Neural cell (in vitro differentiated cells): ENCODE measurements at regions not wholly inside any gene's neighbourhood (a gene's known extent, or its start where the extent isn't known, plus 50 kb on each side); places are given as distances from the start of the nearest gene placed in this dataset.

Experiments used
- H2AFZ ChIP-seq: fragments of 200-600, 300-800 bp; sonication (generic), shearing (Covaris generic); 2 replicates; pipeline ENCODE4 v1.6.0; 2014; ENCODE audit warnings: low read depth, mild to moderate bottlenecking, antibody characterized with exemption, low read length, moderate library complexity
- H3F3A ChIP-seq: fragments of 200-600 bp; shearing (Covaris generic); 2 replicates; pipeline ENCODE4 v1.6.1; 2016; ENCODE audit warnings: mild to moderate bottlenecking, moderate library complexity, mixed read lengths, antibody characterized with exemption, low read length; ENCODE audit not compliant: insufficient read depth, poor library complexity, severe bottlenecking
- H3K27ac ChIP-seq: fragments of 200-600, 300-800 bp; sonication (generic), shearing (Covaris generic); 2 replicates; pipeline ENCODE4 v1.5.1; 2014; ENCODE audit warnings: mild to moderate bottlenecking, low read length, moderate library complexity
- H3K27me3 ChIP-seq: fragments of 300-800, 200-600 bp; sonication (generic), shearing (Covaris generic); 2 replicates; pipeline ENCODE4 v1.6.0; 2014; ENCODE audit warnings: mild to moderate bottlenecking, low read depth, low read length, moderate library complexity; ENCODE audit not compliant: insufficient read depth
- H3K36me3 ChIP-seq: fragments of 300-800, 200-600 bp; sonication (generic), shearing (Covaris generic); 2 replicates; pipeline ENCODE4 v1.5.1; 2014; ENCODE audit warnings: mild to moderate bottlenecking, antibody characterized with exemption, low read length, moderate library complexity; ENCODE audit not compliant: insufficient read depth
- H3K4me2 ChIP-seq: fragments of 300-800, 200-600 bp; sonication (generic), shearing (Covaris generic); 2 replicates; pipeline ENCODE4 v1.6.0; 2014; ENCODE audit warnings: mild to moderate bottlenecking, low read length
- H3K4me3 ChIP-seq: fragments of 300-800, 200-600 bp; sonication (generic), shearing (Covaris generic); 2 replicates; pipeline ENCODE4 v1.5.1; 2014; ENCODE audit warnings: mild to moderate bottlenecking, low read length, moderate library complexity
- H3K79me2 ChIP-seq: fragments of 200-600 bp; shearing (Covaris generic); replicated peaks from 2 replicates; pipeline ENCODE4 v1.6.0; 2014; ENCODE audit warnings: mild to moderate bottlenecking, low read length, moderate library complexity; ENCODE audit not compliant: insufficient read depth
- H3K9ac ChIP-seq: fragments of 300-800, 200-600 bp; sonication (generic), shearing (Covaris generic); 2 replicates; pipeline ENCODE4 v1.6.1; 2016; ENCODE audit warnings: mild to moderate bottlenecking, low read length, mixed read lengths
- H3K9me2 ChIP-seq: fragments of 200-600 bp; shearing (Covaris generic); 2 replicates; pipeline ENCODE4 v1.6.1; 2016; ENCODE audit warnings: mild to moderate bottlenecking, low read length, mixed read lengths; ENCODE audit not compliant: insufficient read depth
- H3K9me3 ChIP-seq: fragments of 200-600, 300-800 bp; sonication (generic), shearing (Covaris generic); 2 replicates; pipeline ENCODE4 v1.6.1; 2016; ENCODE audit warnings: mild to moderate bottlenecking, mixed run types, low read length, moderate library complexity, mixed read lengths
- H4K20me1 ChIP-seq: fragments of 200-600 bp; shearing (Covaris generic); 2 replicates; pipeline ENCODE4 v1.6.1; 2016; ENCODE audit warnings: mild to moderate bottlenecking, mixed run types; ENCODE audit not compliant: insufficient read depth
- CTCF ChIP-seq: fragments of 450-650 bp; IDR thresholded peaks from 2 replicates; pipeline ENCODE4 v1.5.1; 2014; ENCODE audit warnings: antibody characterized with exemption, mild to moderate bottlenecking, moderate library complexity; ENCODE audit not compliant: poor library complexity, severe bottlenecking
- EP300 ChIP-seq: fragments of 450-650 bp; conservative IDR thresholded peaks from 2 replicates; pipeline ENCODE4 v1.6.1; 2014; ENCODE audit warnings: antibody characterized with exemption, mild to moderate bottlenecking, moderate library complexity; ENCODE audit not compliant: poor library complexity, severe bottlenecking
- EZH2 ChIP-seq: fragments of 200-600, 300-800 bp; shearing (Covaris generic), sonication (generic); IDR thresholded peaks from 2 replicates; pipeline ENCODE4 v1.6.1; 2014; ENCODE audit warnings: antibody characterized with exemption, low read length, borderline replicate concordance, mild to moderate bottlenecking; ENCODE audit not compliant: insufficient read depth, poor library complexity, severe bottlenecking
- MXI1 ChIP-seq: fragments of 450-650 bp; conservative IDR thresholded peaks from 2 replicates; pipeline ENCODE4 v1.6.1; 2014; ENCODE audit warnings: antibody characterized with exemption, mild to moderate bottlenecking; ENCODE audit not compliant: poor library complexity, severe bottlenecking
- POLR2AphosphoS5 ChIP-seq: IDR thresholded peaks from 2 replicates; pipeline ENCODE4 v1.6.1; 2012
- RAD21 ChIP-seq: fragments of 450-650 bp; conservative IDR thresholded peaks from 2 replicates; pipeline ENCODE4 v1.6.1; 2014; ENCODE audit warnings: antibody characterized with exemption, mild to moderate bottlenecking, moderate library complexity
- SMC3 ChIP-seq: fragments of 450-650 bp; conservative IDR thresholded peaks from 2 replicates; pipeline ENCODE4 v1.6.1; 2014; ENCODE audit warnings: antibody characterized with exemption, mild to moderate bottlenecking, moderate library complexity; ENCODE audit not compliant: poor library complexity
- TAF1 ChIP-seq: IDR thresholded peaks from 2 replicates; pipeline ENCODE4 v1.6.1; 2012; ENCODE audit warnings: low read depth
- TF ChIP-seq, protein P1 (sequence below): IDR thresholded peaks from 2 replicates; pipeline ENCODE4 v1.6.1; 2012; ENCODE audit warnings: borderline replicate concordance

GRCh38 chr10:10946801-10947200, 70.9 kb upstream of the CELF2 start:
- no peaks in the 10 kb centered on the region for H4K20me1 ChIP-seq
- no peaks in the 10 kb centered on the region for H3K79me2 ChIP-seq
- no peaks in the 10 kb centered on the region for H3K9me3 ChIP-seq
- TF ChIP-seq EZH2 = no peak
- TF ChIP-seq TAF1 = no peak
- no peak for TF ChIP-seq SMC3
- TF ChIP-seq, protein P1, sequence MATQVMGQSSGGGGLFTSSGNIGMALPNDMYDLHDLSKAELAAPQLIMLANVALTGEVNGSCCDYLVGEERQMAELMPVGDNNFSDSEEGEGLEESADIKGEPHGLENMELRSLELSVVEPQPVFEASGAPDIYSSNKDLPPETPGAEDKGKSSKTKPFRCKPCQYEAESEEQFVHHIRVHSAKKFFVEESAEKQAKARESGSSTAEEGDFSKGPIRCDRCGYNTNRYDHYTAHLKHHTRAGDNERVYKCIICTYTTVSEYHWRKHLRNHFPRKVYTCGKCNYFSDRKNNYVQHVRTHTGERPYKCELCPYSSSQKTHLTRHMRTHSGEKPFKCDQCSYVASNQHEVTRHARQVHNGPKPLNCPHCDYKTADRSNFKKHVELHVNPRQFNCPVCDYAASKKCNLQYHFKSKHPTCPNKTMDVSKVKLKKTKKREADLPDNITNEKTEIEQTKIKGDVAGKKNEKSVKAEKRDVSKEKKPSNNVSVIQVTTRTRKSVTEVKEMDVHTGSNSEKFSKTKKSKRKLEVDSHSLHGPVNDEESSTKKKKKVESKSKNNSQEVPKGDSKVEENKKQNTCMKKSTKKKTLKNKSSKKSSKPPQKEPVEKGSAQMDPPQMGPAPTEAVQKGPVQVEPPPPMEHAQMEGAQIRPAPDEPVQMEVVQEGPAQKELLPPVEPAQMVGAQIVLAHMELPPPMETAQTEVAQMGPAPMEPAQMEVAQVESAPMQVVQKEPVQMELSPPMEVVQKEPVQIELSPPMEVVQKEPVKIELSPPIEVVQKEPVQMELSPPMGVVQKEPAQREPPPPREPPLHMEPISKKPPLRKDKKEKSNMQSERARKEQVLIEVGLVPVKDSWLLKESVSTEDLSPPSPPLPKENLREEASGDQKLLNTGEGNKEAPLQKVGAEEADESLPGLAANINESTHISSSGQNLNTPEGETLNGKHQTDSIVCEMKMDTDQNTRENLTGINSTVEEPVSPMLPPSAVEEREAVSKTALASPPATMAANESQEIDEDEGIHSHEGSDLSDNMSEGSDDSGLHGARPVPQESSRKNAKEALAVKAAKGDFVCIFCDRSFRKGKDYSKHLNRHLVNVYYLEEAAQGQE = no peak
- TF ChIP-seq POLR2AphosphoS5 = no peak
- no peak for TF ChIP-seq CTCF
- no peak for TF ChIP-seq MXI1
- TF ChIP-seq EP300 = no peak
- no peak for TF ChIP-seq RAD21
- H2AFZ ChIP-seq = no peak overlapping the region
- H3K9ac ChIP-seq = no peak overlapping the region
- no peaks in the 10 kb centered on the region for H3K36me3 ChIP-seq
- H3K4me3 ChIP-seq = no peak overlapping the region
- no peaks in the 10 kb centered on the region for H3K27me3 ChIP-seq
- H3K9me2 ChIP-seq = no peaks in the 10 kb centered on the region
- no peaks in the 10 kb centered on the region for H3F3A ChIP-seq
- H3K4me2 ChIP-seq = no peak overlapping the region
- H3K27ac ChIP-seq = no peak overlapping the region

DNA sequence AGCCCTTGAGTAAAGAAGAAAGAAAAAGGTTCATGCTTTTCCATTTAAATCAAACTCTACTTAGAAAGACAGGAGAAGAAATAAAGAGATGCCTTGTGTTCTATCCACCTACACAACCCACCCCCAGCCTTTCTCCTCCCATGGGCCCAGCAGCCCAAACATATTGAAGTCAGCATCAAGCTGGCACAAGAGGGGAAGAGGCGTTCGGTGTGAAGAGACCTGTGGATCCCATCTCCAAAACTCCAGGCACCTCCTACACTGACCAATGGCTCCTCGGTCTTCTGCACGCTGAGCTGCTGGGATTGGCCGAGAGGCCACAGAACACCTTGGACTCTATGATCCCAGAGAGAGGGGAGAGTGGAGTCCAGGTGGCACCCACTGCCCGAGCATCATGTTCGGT, 66.0 kb upstream of the CELF2 start:
- Histone ChIP-seq H4K20me1 (no peaks in the 10 kb centered on the region), H3K36me3 (no peaks in the 10 kb centered on the region), H3K9ac (no peak overlapping the region), H3F3A (no peaks in the 10 kb centered on the region), H3K79me2 (no peaks in the 10 kb centered on the region), H3K27ac (no peak overlapping the region), H3K4me3 (no peak overlapping the region), H2AFZ (no peak overlapping the region), H3K9me3 (no peaks in the 10 kb centered on the region), H3K4me2 (no peak overlapping the region), H3K9me2 (no peaks in the 10 kb centered on the region), H3K27me3 (no peaks in the 10 kb centered on the region)
- TF ChIP-seq SMC3 (no peak), CTCF (no peak), EP300 (no peak), EZH2 (no peak), TAF1 (no peak), MXI1 (no peak), RAD21 (no peak)
- TF ChIP-seq, protein P1 = no peak
